GM21576 (cell line): ENCODE measurements at regions not wholly inside any gene's neighbourhood (a gene's known extent, or its start where the extent isn't known, plus 50 kb on each side); places are given as distances from the start of the nearest gene placed in this dataset.

Source experiments
- ATAC-seq: cut with Tn5 transposase; IDR thresholded peaks from one replicate; pipeline ENCODE4 v1.9.1; 2021; ENCODE audit warnings: mild to moderate bottlenecking, moderate library complexity; ENCODE audit not compliant: unreplicated experiment

- no peak for ATAC-seq
Observed at GRCh38 chr15:60093273-60094067, 89.4 kb downstream of the FOXB1 start.

DNA sequence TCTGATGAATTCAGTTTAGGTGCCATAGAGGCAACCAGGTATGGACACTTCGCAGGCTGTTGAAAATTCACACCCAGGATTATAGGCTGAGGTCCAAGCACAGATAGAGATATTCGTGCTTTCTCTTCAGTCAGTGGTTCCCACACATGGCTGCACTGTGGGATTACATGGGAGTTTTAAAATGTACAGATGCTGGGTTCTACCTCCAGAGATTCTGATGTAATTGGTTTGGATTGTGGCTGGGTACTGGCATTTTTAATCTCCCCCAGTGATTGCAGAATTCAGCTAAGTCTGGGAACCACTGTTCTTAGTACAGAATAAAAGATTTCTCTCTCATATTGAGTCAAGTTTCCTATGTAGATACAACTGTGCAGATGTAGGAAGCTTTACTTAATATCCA is 91.6 kb downstream of the FOXB1 start:
- no peak for ATAC-seq

DNA sequence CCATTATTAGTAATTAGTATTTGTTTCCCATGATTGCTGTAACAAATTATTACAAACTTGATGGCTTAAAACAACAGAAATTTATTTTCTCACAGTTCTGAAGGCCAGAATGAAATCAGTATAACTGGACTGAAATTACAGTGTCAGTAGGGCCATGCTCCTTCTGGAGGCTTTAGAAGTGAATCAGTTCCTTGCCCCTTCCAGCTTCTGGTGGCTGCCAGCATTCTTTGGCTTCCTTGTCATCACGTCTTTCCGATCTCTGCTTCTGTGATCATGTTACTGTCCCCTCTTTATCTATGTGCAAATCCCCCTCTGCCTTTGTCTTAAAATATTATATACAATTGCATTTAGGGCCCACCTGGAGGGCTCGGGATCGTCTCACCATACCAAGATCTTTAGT is 92.0 kb downstream of the FOXB1 start:
- ATAC-seq: no peak

GRCh38 chr15:60101416-60101815 is 97.3 kb downstream of the FOXB1 start:
- no peak for ATAC-seq

- ATAC-seq: no peak
Observed at GRCh38 chr15:60102748-60103147, 98.6 kb downstream of the FOXB1 start.

- no peak for ATAC-seq
Observed at GRCh38 chr15:60110909-60111308, 106.8 kb downstream of the FOXB1 start.

DNA sequence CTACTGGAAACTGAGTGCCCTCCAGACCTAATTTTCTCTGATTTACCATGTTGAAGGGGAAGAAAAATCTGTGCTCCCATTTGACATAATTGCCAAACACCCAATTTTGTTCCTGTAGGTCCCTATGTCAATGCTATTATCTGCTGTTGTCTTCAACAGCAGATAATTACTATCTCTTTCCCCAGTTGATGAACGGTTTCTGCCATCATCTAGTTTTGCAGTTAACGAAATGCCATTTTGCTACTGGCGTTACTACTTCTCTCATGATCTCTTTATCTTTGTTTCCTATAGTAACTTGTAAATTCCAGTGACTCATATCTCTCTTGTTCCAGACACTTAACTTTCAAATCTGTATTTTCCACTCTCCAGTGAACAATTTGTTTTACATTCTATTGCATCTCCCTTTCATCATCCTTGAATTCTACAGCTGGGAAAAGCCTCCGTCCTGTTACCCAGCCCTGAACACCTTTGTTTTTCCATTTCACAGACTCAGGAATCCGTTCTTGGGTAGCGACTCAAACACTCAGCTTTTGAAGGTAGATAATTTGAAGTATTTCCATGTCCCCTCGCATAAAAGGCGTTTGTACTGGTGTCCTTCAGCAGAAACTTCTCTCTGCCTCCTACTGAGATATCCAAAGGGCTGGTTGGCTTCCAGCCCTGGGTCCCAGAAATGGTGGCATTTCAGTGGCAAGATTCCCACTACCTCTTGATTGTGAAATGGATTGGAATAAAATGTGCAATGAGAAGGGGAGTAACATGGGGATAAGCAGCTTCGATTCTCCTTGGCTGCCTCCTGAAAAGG is 111.7 kb downstream of the FOXB1 start:
- no peak for ATAC-seq

GRCh38 chr15:60116456-60117089 is 112.5 kb downstream of the FOXB1 start:
- no peak for ATAC-seq

GRCh38 chr15:60118146-60118545 is 114.0 kb downstream of the FOXB1 start:
- ATAC-seq: no peak

DNA sequence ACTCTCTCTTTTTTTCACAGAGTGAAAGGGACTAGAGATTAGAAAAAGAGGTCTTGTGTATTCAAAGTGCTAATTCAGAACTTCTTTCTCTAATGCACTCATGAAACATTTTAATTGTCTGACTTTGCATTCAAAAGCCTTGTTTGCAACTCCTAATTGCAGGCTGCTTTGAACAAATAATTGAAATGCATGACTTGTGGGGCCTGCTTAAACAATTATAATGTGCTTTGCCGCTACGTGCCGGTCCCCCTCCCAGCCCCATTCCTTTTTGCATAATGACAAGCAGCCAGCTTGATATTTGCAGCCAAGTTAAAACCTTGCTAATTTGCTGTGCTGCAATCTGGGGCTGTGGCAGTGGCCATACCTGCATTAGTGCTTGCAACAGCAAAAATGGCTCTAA is 114.5 kb downstream of the FOXB1 start:
- ATAC-seq: no peak

DNA sequence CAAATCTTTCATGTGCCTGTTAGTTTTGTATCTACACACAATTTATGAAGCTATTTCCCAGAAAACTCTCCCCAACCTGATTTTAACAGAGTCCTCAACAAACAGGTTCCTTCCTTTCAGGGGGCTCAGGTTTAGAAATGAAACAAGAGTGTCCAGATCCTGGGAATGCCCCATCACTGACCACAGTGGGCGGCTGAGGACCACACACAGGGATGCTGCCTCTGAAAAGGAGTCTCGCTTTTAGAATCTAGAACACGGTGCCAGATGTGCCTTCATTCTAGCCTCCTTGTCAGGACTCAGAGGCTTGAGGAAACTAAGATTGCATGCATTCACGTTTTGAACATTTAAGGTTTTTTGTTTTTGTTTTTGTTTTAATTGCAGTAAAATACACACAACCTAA is 115.0 kb downstream of the FOXB1 start:
- ATAC-seq: no peak

DNA sequence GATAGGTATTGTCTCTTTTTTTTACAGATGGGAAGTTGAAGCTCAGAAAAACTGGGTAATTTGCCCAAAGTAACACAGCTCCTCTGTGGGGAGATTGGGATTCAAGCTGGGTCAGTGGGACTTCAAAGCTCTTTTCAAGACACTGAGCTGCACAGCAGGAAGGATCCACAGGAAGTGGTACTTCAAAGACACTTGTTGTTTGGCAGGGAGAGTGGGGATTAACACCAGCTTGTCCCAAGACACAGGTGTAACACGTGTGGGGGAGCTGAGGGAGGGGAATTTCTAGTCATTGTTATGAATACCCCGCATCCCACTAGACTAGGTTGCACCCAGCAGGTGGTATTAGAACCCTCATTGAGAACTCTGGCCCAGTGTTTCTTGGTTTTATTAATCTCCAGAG is 116.0 kb downstream of the FOXB1 start:
- no peak for ATAC-seq

DNA sequence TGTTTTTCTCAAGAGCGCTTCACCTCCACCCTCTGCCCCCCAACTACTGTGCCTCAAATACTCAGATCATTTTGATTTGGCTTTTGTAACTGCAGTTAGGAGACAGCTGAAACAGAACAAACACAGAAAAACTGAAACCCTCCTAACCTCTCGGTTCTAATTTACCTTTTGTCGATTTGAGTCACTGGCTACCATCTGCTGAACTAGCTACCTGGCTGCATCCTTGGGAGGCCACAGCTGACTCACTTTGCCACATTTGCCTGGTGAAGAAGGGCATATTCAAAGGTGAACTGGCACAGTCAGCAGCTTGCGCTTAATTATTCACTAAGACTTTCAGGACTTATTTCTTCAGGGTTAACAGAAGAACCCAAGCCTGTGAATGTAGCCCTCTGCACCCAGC is 117.7 kb downstream of the FOXB1 start:
- ATAC-seq: no peak

DNA sequence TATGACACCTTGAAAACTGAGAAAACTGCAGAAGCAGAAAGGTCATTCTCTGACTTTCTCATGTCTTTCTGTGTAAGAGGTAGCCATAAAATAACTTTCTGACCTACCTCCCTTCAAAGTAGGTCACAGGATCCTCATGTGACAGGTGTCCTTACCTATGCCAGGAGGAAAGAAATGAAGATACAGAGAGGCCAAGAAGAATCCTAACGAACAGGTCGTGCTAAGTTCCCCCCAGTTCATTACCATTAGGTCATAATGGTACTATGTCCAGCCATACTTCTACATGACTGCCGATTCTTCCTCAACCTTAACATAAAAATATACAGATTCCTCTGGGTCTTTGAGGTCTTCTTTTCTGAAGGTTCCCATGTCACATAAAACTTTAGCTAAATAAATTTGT is 118.6 kb downstream of the FOXB1 start:
- ATAC-seq: no peak

DNA sequence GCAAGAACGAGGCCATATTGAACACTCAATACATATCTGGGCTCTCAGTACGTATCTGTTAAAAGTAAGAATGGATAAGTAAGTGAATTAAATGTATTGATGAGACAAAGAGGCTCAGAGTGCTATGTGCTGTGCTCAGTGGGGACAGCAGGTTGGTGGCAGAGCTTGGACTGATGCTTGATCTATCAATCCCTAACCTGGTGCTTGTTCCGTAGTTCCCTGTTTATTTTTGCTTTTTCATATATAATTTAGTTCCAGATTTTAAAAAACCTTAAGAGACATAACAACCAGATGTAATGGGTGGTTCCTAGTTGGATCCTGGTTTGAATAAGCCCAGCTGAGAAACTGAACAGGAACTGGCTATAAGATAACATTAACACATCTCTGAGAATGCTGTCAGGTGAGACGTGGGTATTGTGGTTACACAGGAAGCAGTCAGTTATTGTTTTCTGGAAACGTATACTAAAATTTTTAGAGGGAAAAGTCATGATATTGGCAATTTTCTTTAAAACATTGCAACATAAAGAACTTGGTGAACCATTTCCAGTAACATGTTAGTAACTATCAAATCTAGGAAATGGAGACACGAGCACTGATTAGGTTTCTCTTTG is 120.5 kb downstream of the FOXB1 start:
- no peak for ATAC-seq

DNA sequence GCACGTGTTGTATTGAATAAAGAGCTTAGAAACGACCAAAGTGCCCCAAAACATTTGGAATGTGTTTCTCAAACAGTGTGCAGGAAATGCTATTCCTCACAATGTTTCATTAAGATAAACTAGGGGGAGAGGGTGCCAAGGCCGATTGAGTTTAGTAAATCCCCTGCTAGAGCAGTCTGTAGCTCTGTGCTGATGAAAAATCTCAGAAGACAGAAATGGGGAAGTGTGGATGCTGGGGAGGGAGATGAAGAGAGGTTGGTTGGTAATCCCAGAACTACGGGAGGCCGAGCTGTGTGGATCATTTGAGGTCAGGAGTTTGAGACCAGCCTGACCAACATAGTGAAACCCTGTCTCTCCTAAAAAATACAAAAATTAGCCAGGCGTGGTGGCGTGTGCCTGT is 121.2 kb downstream of the FOXB1 start:
- ATAC-seq: no peak

DNA sequence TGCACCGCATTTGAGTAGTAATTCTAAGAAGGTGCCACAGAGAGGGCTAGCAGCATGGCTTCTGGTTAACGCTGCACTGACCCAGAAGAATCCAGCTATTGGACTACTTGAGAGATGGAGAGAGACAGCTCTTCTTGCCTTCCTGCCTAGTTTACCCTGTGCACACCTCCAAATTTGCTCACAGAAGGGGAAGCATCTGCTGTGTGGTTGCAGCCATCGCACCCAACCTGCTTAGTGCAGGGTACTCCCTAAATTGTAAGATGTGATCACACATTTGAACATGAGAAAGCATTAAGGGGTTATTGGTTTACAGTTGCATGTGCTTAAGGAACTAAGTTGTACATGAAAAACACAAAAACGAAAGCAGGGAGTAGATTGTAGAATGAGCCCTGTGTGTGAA is 122.1 kb downstream of the FOXB1 start:
- no peak for ATAC-seq

GRCh38 chr15:60126661-60127060 is 122.5 kb downstream of the FOXB1 start:
- ATAC-seq: no peak

GRCh38 chr15:60128000-60128376 is 123.9 kb downstream of the FOXB1 start:
- no peak for ATAC-seq

GRCh38 chr15:60128710-60129109 is 124.6 kb downstream of the FOXB1 start:
- ATAC-seq: no peak

- ATAC-seq: no peak
Observed at GRCh38 chr15:60130398-60130797, 126.3 kb downstream of the FOXB1 start.

DNA sequence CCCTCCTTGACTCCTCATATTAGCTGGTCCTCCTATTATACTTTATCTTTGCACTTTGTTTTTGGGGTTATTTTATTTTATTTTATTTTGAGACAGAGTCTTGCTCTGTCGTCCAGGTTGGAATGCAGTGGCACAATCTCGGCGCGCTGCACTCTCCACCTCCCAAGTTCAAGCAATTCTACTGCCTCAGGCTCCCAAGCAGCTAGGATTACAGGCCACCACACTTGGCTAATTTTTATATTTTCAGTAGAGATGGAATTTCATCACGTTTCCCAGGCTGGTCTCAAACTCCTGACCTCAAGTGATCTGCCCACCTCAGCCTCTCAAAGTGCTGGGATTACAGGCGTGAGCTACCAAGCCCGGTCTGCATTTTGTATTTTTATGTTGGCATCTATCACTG is 126.7 kb downstream of the FOXB1 start:
- no peak for ATAC-seq
